IPS-20b (cell line): ENCODE measurements at regions not wholly inside any gene's neighbourhood (a gene's known extent, or its start where the extent isn't known, plus 50 kb on each side); places are given as distances from the start of the nearest gene placed in this dataset.

Experiments used
- H3K27ac ChIP-seq: one replicate; pipeline ENCODE4 v1.5.1; 2013; ENCODE audit warnings: low read length
- H3K27me3 ChIP-seq: 2 replicates; pipeline ENCODE4 v1.6.1; 2013; ENCODE audit warnings: mild to moderate bottlenecking, low read length, inconsistent platforms; ENCODE audit not compliant: insufficient read depth
- H3K36me3 ChIP-seq: 2 replicates; pipeline ENCODE4 v1.6.1; 2013; ENCODE audit warnings: low read depth, mild to moderate bottlenecking, inconsistent platforms, low read length, moderate library complexity; ENCODE audit not compliant: insufficient read depth
- H3K4me1 ChIP-seq: 2 replicates; pipeline ENCODE4 v1.6.1; 2013; ENCODE audit warnings: mild to moderate bottlenecking, control low read depth, inconsistent platforms, low read length, moderate library complexity; ENCODE audit not compliant: insufficient read depth
- H3K4me3 ChIP-seq: 2 replicates; pipeline ENCODE4 v1.5.1; 2013; ENCODE audit warnings: mild to moderate bottlenecking, low read length, inconsistent platforms
- H3K9ac ChIP-seq: 2 replicates; pipeline ENCODE4 v1.6.1; 2013; ENCODE audit warnings: low read depth, mild to moderate bottlenecking, inconsistent platforms, low read length, moderate library complexity
- H3K9me3 ChIP-seq: 2 replicates; pipeline ENCODE4 v1.6.1; 2013; ENCODE audit warnings: mild to moderate bottlenecking, low read depth, low read length, inconsistent platforms; ENCODE audit not compliant: insufficient read depth

GRCh38 chr6:44667668-44668390, 280.3 kb downstream of the CDC5L start:
- no peaks in the 10 kb centered on the region for H3K27me3 ChIP-seq
- H3K27ac ChIP-seq: no peak overlapping the region
- H3K4me3 ChIP-seq: no peak overlapping the region; the same call in 1 of the 2 replicates
- peaks cover 61% of the 10 kb centered on the region for H3K4me1 ChIP-seq
- no peaks in the 10 kb centered on the region for H3K9me3 ChIP-seq
- peak overlapping the region; percentile 2; the same call in 1 of the 2 replicates for H3K9ac ChIP-seq
- H3K36me3 ChIP-seq: no peaks in the 10 kb centered on the region

- no peak overlapping the region for H3K9ac ChIP-seq
- no peaks in the 10 kb centered on the region for H3K36me3 ChIP-seq
- H3K4me3 ChIP-seq: no peak overlapping the region
- H3K27me3 ChIP-seq: no peaks in the 10 kb centered on the region
- no peaks in the 10 kb centered on the region for H3K9me3 ChIP-seq
- H3K27ac ChIP-seq: no peak overlapping the region
- peaks cover 61% of the 10 kb centered on the region for H3K4me1 ChIP-seq
These were observed 281.0 kb downstream of the CDC5L start for GRCh38 chr6:44668391-44668930.

- Histone ChIP-seq H3K9me3 (no peaks in the 10 kb centered on the region), H3K4me1 (peaks cover 54% of the 10 kb centered on the region), H3K27ac (no peak overlapping the region), H3K36me3 (no peaks in the 10 kb centered on the region), H3K27me3 (no peaks in the 10 kb centered on the region), H3K9ac (no peak overlapping the region), H3K4me3 (no peak overlapping the region)
These were observed 281.7 kb downstream of the CDC5L start for GRCh38 chr6:44668976-44669934.

- no peak overlapping the region for H3K27ac ChIP-seq
- no peaks in the 10 kb centered on the region for H3K9me3 ChIP-seq
- no peaks in the 10 kb centered on the region for H3K36me3 ChIP-seq
- no peaks in the 10 kb centered on the region for H3K27me3 ChIP-seq
- H3K4me3 ChIP-seq: no peak overlapping the region
- peaks cover 49% of the 10 kb centered on the region for H3K4me1 ChIP-seq
- H3K9ac ChIP-seq: no peak overlapping the region
These were observed 282.6 kb downstream of the CDC5L start for GRCh38 chr6:44670146-44670545.

- H3K4me1 ChIP-seq: peaks cover 43% of the 10 kb centered on the region
- no peaks in the 10 kb centered on the region for H3K9me3 ChIP-seq
- no peak overlapping the region for H3K9ac ChIP-seq
- H3K27ac ChIP-seq: no peak overlapping the region
- H3K36me3 ChIP-seq: no peaks in the 10 kb centered on the region
- H3K27me3 ChIP-seq: no peaks in the 10 kb centered on the region
- H3K4me3 ChIP-seq: no peak overlapping the region
These were observed 283.8 kb downstream of the CDC5L start for GRCh38 chr6:44671333-44671732.

- no peaks in the 10 kb centered on the region for H3K36me3 ChIP-seq
- no peak overlapping the region for H3K9ac ChIP-seq
- no peak overlapping the region for H3K4me3 ChIP-seq
- no peaks in the 10 kb centered on the region for H3K27me3 ChIP-seq
- no peaks in the 10 kb centered on the region for H3K9me3 ChIP-seq
- H3K4me1 ChIP-seq: peaks cover 36% of the 10 kb centered on the region
- H3K27ac ChIP-seq: no peak overlapping the region
These were observed 284.6 kb downstream of the CDC5L start for GRCh38 chr6:44672086-44672485.

- Histone ChIP-seq H3K36me3 (no peaks in the 10 kb centered on the region), H3K4me1 (peaks cover 28% of the 10 kb centered on the region), H3K9ac (peak overlapping the region; percentile 10; the same call in 1 of the 2 replicates), H3K27ac (no peak overlapping the region), H3K9me3 (no peaks in the 10 kb centered on the region), H3K4me3 (no peak overlapping the region), H3K27me3 (no peaks in the 10 kb centered on the region)
These were observed 285.3 kb downstream of the CDC5L start for GRCh38 chr6:44672841-44673240.

GRCh38 chr6:44674226-44675155, 287.0 kb downstream of the CDC5L start:
- peaks cover 23% of the 10 kb centered on the region for H3K4me1 ChIP-seq
- H3K36me3 ChIP-seq: no peaks in the 10 kb centered on the region
- no peak overlapping the region for H3K9ac ChIP-seq
- H3K9me3 ChIP-seq: no peaks in the 10 kb centered on the region
- H3K27me3 ChIP-seq: no peaks in the 10 kb centered on the region
- no peak overlapping the region for H3K4me3 ChIP-seq
- no peak overlapping the region for H3K27ac ChIP-seq

GRCh38 chr6:44675449-44675848, 287.9 kb downstream of the CDC5L start:
- Histone ChIP-seq H3K4me1 (peaks cover 23% of the 10 kb centered on the region), H3K36me3 (no peaks in the 10 kb centered on the region), H3K27me3 (no peaks in the 10 kb centered on the region), H3K4me3 (no peak overlapping the region), H3K9me3 (no peaks in the 10 kb centered on the region), H3K9ac (no peak overlapping the region), H3K27ac (no peak overlapping the region)

GRCh38 chr6:44676246-44676790, 288.8 kb downstream of the CDC5L start:
- Histone ChIP-seq H3K36me3 (no peaks in the 10 kb centered on the region), H3K4me3 (no peak overlapping the region), H3K27me3 (no peaks in the 10 kb centered on the region), H3K4me1 (peaks cover 16% of the 10 kb centered on the region), H3K9ac (no peak overlapping the region), H3K9me3 (no peaks in the 10 kb centered on the region), H3K27ac (no peak overlapping the region)
